ENCODE measurements at regions not wholly inside any gene's neighbourhood (a gene's known extent, or its start where the extent isn't known, plus 50 kb on each side); places are given as distances from the start of the nearest gene placed in this dataset.

- H3K4me2 ChIP-seq = no peak overlapping the region
- CTCF ChIA-PET = no interaction called here
- TF ChIP-seq NPAS2 (CRISPR knock-in tag; IDR thresholded peaks at IDR 0.05; ENCODE audit: borderline replicate concordance) (no peak), SMC3 (IDR thresholded peaks at IDR 0.05) (no peak), KDM5A (IDR thresholded peaks at IDR 0.05) (no peak), CBX2 (IDR thresholded peaks at IDR 0.05; ENCODE audit: borderline replicate concordance, low read depth) (no peak), ZFP36 (IDR thresholded peaks at IDR 0.05; ENCODE audit: borderline replicate concordance, partially characterized antibody) (no peak)
- TF ChIP-seq, protein P1, sequence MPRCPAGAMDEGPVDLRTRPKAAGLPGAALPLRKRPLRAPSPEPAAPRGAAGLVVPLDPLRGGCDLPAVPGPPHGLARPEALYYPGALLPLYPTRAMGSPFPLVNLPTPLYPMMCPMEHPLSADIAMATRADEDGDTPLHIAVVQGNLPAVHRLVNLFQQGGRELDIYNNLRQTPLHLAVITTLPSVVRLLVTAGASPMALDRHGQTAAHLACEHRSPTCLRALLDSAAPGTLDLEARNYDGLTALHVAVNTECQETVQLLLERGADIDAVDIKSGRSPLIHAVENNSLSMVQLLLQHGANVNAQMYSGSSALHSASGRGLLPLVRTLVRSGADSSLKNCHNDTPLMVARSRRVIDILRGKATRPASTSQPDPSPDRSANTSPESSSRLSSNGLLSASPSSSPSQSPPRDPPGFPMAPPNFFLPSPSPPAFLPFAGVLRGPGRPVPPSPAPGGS (IDR thresholded peaks at IDR 0.05) = no peak
- DNase-seq (ENCODE audit: low read depth in 1 of 2, low spot score in 1 of 2) (no peak), ATAC-seq (no peak), FAIRE-seq (no peak)
- H3K27ac ChIP-seq = no peak overlapping the region
- no peaks in the 10 kb centered on the region for H3K9me3 ChIP-seq
- 5% methylated on average over 1 of the region's 1 CpG for WGBS (ENCODE audit: missing lambda C conversion rate)
- no peaks in the 10 kb centered on the region for H3K4me1 ChIP-seq
- H3K4me3 ChIP-seq = no peak overlapping the region
- POLR2A ChIA-PET = no interaction called here
These were observed 128.3 kb upstream of the KCNE2 start for GRCh38 chr21:34235514-34235913.

GRCh38 chr21:34242973-34243372 lies 120.8 kb upstream of the KCNE2 start:
- H3K4me3 ChIP-seq = no peak overlapping the region
- DNase-seq (ENCODE audit: low read depth in 1 of 2, low spot score in 1 of 2) (no peak), ATAC-seq (no peak), FAIRE-seq (no peak)
- CTCF ChIA-PET = interaction anchor here (1.6 to 3.2 kb wide), 2 partner anchors 105 to 318 kb away, joined by 4 to 16 read pairs; no protein-coding TSS in a partner anchor
- H3K4me2 ChIP-seq = no peak overlapping the region
- TF ChIP-seq CEBPB (IDR thresholded peaks at IDR 0.05) (no peak), HOXB5 (CRISPR knock-in tag; IDR thresholded peaks at IDR 0.05) (no peak), JUN (IDR thresholded peaks at IDR 0.05) (no peak), HES2 (IDR thresholded peaks at IDR 0.05) (no peak), CHD4 (IDR thresholded peaks at IDR 0.05; ENCODE audit: borderline replicate concordance) (no peak), ESRRA (IDR thresholded peaks at IDR 0.05; ENCODE audit: borderline replicate concordance, low read length) (no peak), CHD2 (IDR thresholded peaks at IDR 0.05; ENCODE audit: low read length, partially characterized antibody) (no peak), HEYL (CRISPR knock-in tag; IDR thresholded peaks at IDR 0.05) (no peak), HMGXB4 (CRISPR knock-in tag; IDR thresholded peaks at IDR 0.05; ENCODE audit: borderline replicate concordance) (no peak)
- POLR2A ChIA-PET = no interaction called here
- WGBS (ENCODE audit: missing lambda C conversion rate) = 16% methylated on average over 2 of the region's 2 CpGs
- H3K27ac ChIP-seq = no peak overlapping the region
- no peaks in the 10 kb centered on the region for H3K9me3 ChIP-seq
- no peaks in the 10 kb centered on the region for H3K4me1 ChIP-seq

GRCh38 chr21:34243562-34243961 lies 120.2 kb upstream of the KCNE2 start:
- FAIRE-seq = no peak
- TF ChIP-seq SMC3 (IDR thresholded peaks at IDR 0.05) (0 out of 3 replicates have a peak, but pooled peaks have one; percentile 20), FOXS1 (CRISPR knock-in tag; IDR thresholded peaks at IDR 0.05) (no peak), MAFK (IDR thresholded peaks at IDR 0.05; ENCODE audit: partially characterized antibody) (no peak), E2F6 (IDR thresholded peaks at IDR 0.05; ENCODE audit: borderline replicate concordance, low read depth) (no peak), ELK1 (IDR thresholded peaks at IDR 0.05; ENCODE audit: low read depth, low read length) (no peak), GATA3 (IDR thresholded peaks at IDR 0.05; ENCODE audit: borderline replicate concordance) (no peak), ESRRA (IDR thresholded peaks at IDR 0.05; ENCODE audit: borderline replicate concordance, low read length) (no peak), RARB (CRISPR knock-in tag; IDR thresholded peaks at IDR 0.05) (no peak), NPAS2 (CRISPR knock-in tag; IDR thresholded peaks at IDR 0.05; ENCODE audit: borderline replicate concordance) (no peak), CEBPB (IDR thresholded peaks at IDR 0.05) (no peak), RAD21 (conservative IDR thresholded peaks at IDR 0.05 in 1 of 2, IDR thresholded peaks at IDR 0.05 in 1 of 2) (peak; percentile 18 to 40; a peak in 3 of 5 replicates), KDM5A (IDR thresholded peaks at IDR 0.05) (no peak), PBX3 (IDR thresholded peaks at IDR 0.05) (no peak)
- TF ChIP-seq, protein P2, sequence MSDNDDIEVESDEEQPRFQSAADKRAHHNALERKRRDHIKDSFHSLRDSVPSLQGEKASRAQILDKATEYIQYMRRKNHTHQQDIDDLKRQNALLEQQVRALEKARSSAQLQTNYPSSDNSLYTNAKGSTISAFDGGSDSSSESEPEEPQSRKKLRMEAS (IDR thresholded peaks at IDR 0.05) = no peak
- DNase-seq (ENCODE audit: low read depth in 1 of 2, low spot score in 1 of 2) = peak in 1 of 2 experiments; percentile 16
- H3K4me1 ChIP-seq = no peaks in the 10 kb centered on the region
- H3K4me2 ChIP-seq = no peak overlapping the region
- ATAC-seq = peak in 1 of 2 experiments; percentile 54; a peak in 2 of 6 replicates
- H3K9me3 ChIP-seq = no peaks in the 10 kb centered on the region
- no peak overlapping the region for H3K27ac ChIP-seq
- POLR2A ChIA-PET = no interaction called here
- CTCF ChIA-PET = interaction anchor here (0.6 to 3.2 kb wide), 3 partner anchors 37 to 320 kb away, joined by 3 to 16 read pairs (median 3); no protein-coding TSS in a partner anchor
- 6% methylated on average over 1 of the region's 1 CpG for WGBS (ENCODE audit: missing lambda C conversion rate)
- no peak overlapping the region for H3K4me3 ChIP-seq
